ENCODE measurements at regions not wholly inside any gene's neighbourhood (a gene's known extent, or its start where the extent isn't known, plus 50 kb on each side); places are given as distances from the start of the nearest gene placed in this dataset.

DNA sequence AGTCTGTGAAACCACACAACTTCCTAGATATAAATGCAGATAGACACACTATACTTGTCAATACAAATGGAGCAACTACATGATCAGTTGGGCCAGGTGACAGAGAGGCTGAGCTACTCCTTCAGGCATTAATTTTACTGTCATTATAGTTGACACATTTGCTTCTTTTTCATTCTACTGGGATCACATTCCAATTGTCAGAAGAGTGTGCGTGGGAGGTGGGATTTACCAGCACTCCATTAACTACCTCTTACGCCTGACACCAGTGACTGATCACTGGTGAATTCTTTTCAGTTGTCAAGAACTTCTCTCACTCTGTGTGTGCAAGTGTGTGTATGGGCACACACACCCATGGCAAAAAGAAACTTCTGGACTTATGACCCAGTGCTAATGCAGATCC is 94.2 kb upstream of the DIAPH2 start:
- TF ChIP-seq POLR2A (IDR thresholded peaks at IDR 0.05) (no peak), POLR2AphosphoS5 (IDR thresholded peaks at IDR 0.05) (no peak)
- TF ChIP-seq, protein P1, sequence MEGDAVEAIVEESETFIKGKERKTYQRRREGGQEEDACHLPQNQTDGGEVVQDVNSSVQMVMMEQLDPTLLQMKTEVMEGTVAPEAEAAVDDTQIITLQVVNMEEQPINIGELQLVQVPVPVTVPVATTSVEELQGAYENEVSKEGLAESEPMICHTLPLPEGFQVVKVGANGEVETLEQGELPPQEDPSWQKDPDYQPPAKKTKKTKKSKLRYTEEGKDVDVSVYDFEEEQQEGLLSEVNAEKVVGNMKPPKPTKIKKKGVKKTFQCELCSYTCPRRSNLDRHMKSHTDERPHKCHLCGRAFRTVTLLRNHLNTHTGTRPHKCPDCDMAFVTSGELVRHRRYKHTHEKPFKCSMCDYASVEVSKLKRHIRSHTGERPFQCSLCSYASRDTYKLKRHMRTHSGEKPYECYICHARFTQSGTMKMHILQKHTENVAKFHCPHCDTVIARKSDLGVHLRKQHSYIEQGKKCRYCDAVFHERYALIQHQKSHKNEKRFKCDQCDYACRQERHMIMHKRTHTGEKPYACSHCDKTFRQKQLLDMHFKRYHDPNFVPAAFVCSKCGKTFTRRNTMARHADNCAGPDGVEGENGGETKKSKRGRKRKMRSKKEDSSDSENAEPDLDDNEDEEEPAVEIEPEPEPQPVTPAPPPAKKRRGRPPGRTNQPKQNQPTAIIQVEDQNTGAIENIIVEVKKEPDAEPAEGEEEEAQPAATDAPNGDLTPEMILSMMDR (IDR thresholded peaks at IDR 0.05): no peak
